NCI-H748 (cell line): ENCODE measurements at regions not wholly inside any gene's neighbourhood (a gene's known extent, or its start where the extent isn't known, plus 50 kb on each side); places are given as distances from the start of the nearest gene placed in this dataset.
"Not testable (repeated sequence)": the region's sequence is repeated elsewhere in the genome, so short reads cannot be mapped to it uniquely, and the experiment has no call there.

ENCODE experiments used
- DNase-seq: peaks from one replicate; lab custom pipeline; 2025; ENCODE audit not compliant: unreplicated experiment; lab: John Stamatoyannopoulos, UW

- peak; percentile 33 for DNase-seq
Measured at GRCh38 chr3:18237251-18238005, 187.7 kb downstream of the SATB1 start.

DNA sequence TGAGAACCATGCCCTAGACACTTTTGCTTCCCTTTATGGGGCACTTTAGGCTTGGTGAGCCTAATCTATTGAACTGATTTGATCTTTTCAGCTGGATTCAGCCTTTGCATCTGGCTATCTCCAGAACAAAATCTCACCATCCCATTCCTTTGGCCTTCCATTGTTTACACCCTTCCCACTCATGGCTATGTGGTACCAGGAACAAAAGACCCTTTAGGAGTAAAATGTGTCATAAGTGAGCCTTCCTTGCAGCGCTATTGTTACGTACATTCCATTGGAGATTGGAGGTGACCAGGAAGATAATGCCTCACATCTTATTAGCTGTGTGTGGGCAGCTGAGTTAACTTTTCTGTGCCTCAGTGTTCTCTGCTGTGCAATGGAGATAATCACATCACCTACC lies 188.4 kb downstream of the SATB1 start:
- no peak for DNase-seq

- peak; percentile 55 for DNase-seq
Measured at GRCh38 chr3:18234717-18235335, 190.3 kb downstream of the SATB1 start.

DNA sequence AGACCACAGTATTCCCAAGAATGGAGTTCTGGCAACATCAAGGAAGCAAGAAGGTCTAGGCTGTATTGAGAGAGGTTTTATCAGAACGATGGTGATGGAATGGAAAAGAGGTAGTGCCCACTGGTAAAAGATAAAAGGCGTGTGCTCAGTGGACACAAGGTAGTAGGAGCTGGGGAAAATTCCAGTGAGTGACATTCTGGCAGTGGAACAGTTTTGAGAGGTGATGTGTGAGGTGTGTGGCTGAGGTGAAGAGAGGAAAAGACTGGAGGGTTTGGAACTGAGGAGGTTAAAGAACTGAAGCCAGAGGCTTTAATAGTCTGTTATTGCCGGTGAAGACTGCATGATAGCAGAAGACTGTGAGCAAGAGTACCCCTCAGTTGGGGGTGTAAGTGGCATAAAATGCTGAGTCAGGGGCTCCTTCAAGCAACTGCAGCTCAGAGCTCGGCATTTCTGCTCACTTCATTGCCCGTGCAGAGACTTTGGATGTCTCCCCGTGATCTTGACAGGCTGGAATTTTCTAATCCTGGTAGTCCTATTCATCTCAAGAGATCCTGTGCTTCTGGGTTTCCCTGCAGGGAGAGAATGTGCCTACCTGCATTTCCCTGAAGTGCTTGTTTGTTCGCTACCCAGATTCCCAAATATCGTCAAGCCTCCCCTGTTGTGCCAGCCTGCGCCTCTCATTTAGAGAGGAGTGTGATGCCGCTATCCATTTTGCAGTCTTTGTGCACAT lies 191.0 kb downstream of the SATB1 start:
- peak; percentile 72 for DNase-seq

GRCh38 chr3:18232317-18232716 lies 192.8 kb downstream of the SATB1 start:
- DNase-seq: no peak

- no peak for DNase-seq
Measured at GRCh38 chr3:18228060-18228459, 197.1 kb downstream of the SATB1 start.

GRCh38 chr3:18225709-18226108 lies 199.4 kb downstream of the SATB1 start:
- no peak for DNase-seq

DNA sequence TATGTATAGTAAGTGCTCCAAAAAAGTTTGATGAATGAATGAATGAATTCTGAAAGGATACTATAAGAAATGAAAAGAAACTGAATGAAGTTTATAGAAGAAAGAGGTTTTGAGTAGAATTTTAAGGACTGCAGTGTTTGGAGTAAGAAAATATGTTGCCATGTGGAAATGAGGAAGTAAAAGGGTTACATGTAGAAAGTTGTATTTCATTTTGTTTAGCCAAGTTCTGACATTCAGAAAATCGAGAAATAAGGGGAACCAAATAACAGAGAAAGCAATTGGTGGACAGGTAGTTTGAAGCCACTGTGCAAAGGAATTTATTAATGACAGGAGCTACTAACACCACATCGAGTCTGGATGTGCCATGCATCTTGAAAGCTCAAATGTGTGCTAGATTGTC lies 200.7 kb downstream of the SATB1 start:
- DNase-seq: no peak

DNA sequence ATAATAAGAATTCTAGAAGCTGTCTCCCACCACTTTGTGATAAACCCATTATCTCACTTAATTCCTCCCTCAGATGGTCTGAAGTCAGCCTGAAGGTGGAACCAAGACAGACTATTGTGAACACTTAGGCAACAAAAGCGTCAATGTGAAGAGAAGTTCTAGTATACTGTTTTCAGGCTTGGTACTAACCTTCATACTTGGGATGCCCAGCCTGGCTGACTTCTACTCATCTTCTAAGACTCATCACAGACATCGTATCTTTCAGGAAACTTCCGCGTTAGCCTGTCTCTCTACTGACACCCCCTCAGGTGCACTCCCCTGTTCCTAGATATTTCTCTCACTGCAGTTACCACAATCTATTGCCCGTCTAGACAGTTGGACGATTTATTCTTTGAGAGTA lies 201.2 kb downstream of the SATB1 start:
- DNase-seq: no peak

DNA sequence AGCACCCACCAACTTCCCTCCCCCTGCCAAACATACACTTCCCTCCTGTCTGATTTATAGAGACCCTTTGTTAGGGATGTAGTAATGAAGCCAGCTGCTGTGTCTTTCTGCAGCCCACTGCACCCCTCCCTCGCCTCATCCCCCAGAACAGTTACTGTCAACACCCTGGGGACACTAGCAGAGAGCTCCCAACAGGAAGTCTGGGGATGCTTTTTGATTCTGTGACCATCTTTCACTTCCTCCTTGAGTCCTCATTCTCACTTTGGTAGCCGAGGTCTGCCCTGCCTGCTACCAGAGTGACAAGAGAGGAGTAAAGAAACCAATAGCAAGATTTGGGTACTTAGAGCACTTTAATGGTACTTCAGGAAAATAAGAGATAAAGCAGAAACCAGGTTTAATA lies 201.6 kb downstream of the SATB1 start:
- no peak for DNase-seq

DNA sequence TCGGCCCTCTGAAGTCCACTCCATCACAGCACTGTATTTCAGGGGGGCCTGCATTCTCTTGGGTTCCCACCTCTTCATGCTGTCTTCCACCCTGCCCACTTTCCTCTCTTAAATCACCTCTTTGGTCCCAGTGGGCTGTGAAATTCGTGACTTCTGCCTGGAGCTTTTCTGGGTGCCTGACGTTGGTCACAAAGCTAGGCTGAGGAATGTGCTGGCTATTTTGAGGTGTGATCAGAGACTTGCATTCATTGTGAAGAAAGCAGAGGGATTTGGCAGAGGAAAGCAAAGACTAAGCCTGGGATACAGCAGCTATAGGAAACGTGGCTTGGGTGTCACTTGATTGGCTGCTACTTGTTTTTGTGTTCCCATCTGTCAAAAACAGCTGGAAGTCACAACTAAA lies 202.5 kb downstream of the SATB1 start:
- no peak for DNase-seq

- no peak for DNase-seq
Measured at GRCh38 chr3:18217507-18218174, 207.5 kb downstream of the SATB1 start.

GRCh38 chr3:18216996-18217395 lies 208.1 kb downstream of the SATB1 start:
- DNase-seq: no peak

DNA sequence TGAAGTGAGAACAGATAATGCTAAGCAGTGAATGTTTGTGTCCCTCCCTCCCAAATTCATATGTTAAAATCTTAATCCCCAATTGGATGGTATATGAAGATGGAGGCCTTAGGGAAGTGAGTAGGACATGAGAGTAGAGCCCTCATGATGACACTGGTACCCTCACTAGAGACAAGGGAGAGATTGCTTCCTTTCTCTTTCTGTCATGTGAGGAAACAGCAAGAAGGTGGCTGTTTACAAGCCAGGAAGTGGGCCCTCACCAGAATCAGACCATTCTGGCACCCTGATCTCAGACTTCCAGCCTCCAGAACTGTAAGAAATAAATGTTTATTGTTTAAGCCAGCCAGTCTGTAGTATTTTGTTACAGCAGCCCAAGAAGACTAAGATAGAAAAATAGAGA lies 209.5 kb downstream of the SATB1 start:
- DNase-seq: no peak

GRCh38 chr3:18211116-18211515 lies 214.0 kb downstream of the SATB1 start:
- DNase-seq: no peak

DNA sequence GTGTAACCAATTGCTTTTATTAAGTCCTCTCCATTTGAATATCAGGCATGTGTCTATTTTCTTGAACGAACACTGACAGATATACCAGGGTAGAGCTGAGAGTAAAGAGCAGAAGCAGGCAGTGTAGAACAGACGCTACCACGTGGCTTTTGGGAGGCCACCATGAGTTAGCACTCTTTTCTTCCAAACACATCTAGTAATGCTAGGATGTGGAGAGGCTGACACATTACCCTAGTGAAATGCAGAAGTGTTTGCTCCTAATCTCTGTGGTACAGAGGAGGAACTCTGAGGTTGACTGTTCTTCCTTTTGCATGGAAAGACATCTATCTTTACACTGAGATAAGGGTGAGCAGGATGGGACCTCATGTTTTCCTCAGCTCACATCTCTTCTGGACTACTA lies 216.3 kb downstream of the SATB1 start:
- DNase-seq: no peak

DNA sequence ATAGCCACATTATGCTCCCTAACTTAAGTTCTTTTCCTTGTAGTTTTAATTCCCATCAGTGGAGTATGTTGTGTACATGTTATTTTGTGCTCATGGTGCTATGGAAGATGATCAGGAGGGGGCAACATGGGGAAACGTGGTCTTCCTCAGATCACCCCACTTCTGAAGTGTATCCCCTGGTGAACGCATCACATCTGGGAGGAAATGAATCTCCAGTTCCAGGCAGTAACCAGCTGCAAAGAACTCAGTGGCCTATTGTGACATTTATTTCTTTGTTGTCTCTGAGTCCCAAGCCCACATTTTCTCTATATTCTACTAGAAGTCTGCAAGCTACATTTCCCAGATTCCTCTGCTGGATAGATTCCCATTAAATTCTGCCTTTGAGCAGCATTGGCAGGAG lies 217.0 kb downstream of the SATB1 start:
- DNase-seq: no peak

GRCh38 chr3:18207226-18207625 lies 217.9 kb downstream of the SATB1 start:
- DNase-seq: no peak

GRCh38 chr3:18205701-18206100 lies 219.4 kb downstream of the SATB1 start:
- DNase-seq: not testable (repeated sequence)

GRCh38 chr3:18201315-18201714 lies 223.8 kb downstream of the SATB1 start:
- no peak for DNase-seq

DNA sequence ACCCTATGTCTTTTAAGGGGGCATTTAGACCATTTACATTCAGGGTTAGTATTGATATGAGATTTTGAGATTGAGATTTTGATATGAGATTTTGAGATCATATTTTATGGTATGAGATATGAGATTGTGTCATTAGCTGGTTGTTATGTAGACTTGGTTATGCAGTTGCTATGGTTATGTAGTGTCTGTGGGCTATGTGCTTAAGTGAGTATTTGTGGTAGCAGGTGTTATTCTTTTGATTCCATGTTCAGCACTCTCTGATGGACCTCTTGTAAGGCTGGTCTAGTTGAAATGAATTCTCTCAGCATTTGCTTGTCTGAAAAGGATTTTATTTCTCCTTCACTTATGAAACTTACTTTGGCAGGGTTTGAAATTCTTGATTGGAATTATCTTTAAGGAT lies 225.4 kb downstream of the SATB1 start:
- no peak for DNase-seq

- no peak for DNase-seq
Measured at GRCh38 chr3:18195836-18196235, 229.3 kb downstream of the SATB1 start.
